ENCODE measurements at regions not wholly inside any gene's neighbourhood (a gene's known extent, or its start where the extent isn't known, plus 50 kb on each side); places are given as distances from the start of the nearest gene placed in this dataset.

- intact Hi-C loops (cut with micrococcal nuclease): no loop called here
- Histone ChIP-seq H3K27me3 (ENCODE audit: insufficient read depth, low read length) (no peaks in the 10 kb centered on the region), H3K79me2 (ENCODE audit: insufficient read depth, low read length) (no peaks in the 10 kb centered on the region), H3K9me3 (ENCODE audit: control insufficient read depth in 1 of 2, insufficient read depth in 1 of 2, low read depth in 1 of 2, low read length in 2 of 2) (no peaks in the 10 kb centered on the region), H4K20me1 (ENCODE audit: insufficient read depth) (no peaks in the 10 kb centered on the region), H3K27ac (ENCODE audit: low read depth, low read length) (no peak overlapping the region), H3K9me2 (ENCODE audit: insufficient read depth) (no peaks in the 10 kb centered on the region), H3K9ac (ENCODE audit: low read length) (no peak overlapping the region), H3K4me3 (replicated peaks in 1 of 2; ENCODE audit: low read depth in 1 of 2, low read length in 2 of 2) (no peak overlapping the region), H3K4me1 (ENCODE audit: control insufficient read depth in 1 of 2, insufficient read depth in 2 of 2, low read length in 2 of 2) (no peaks in the 10 kb centered on the region), H2AFZ (ENCODE audit: low read depth, low read length, poor library complexity, severe bottlenecking) (no peak overlapping the region), H3K36me3 (ENCODE audit: control insufficient read depth in 1 of 2, insufficient read depth in 2 of 2, low read length in 2 of 2) (no peaks in the 10 kb centered on the region), H3K4me2 (ENCODE audit: low read length) (no peak overlapping the region)
- CTCF ChIA-PET: no interaction called here
- DNase-seq (ENCODE audit: low read depth, low spot score) (no peak), ATAC-seq (no peak)
- POLR2A ChIA-PET: no interaction called here
- RAD21 ChIA-PET (ENCODE audit: low non-redundant PET in 1 of 2, low total read pairs in 2 of 2, uncharacterized antibody in 2 of 2, unreplicated experiment in 2 of 2): no interaction called here
- no TSS peak for BruUV-seq (replicated peaks)
- TF ChIP-seq CEBPB (IDR thresholded peaks at IDR 0.05; ENCODE audit: low read depth) (no peak), JUND (IDR thresholded peaks at IDR 0.05) (no peak), RAD21 (IDR thresholded peaks at IDR 0.05; ENCODE audit: low read depth) (no peak), FOSL1 (IDR thresholded peaks at IDR 0.05; ENCODE audit: low read depth) (no peak), CTCF (IDR thresholded peaks at IDR 0.05 in 2 of 3, conservative IDR thresholded peaks at IDR 0.05 in 1 of 3; ENCODE audit: borderline replicate concordance in 1 of 3, insufficient read depth in 1 of 3, low read depth in 2 of 3, low read length in 2 of 3) (no peak), REST (IDR thresholded peaks at IDR 0.05; ENCODE audit: low read depth) (no peak), POLR2A (IDR thresholded peaks at IDR 0.05; ENCODE audit: borderline replicate concordance, extremely low read depth, insufficient read depth, insufficient read length) (no peak), ZFX (IDR thresholded peaks at IDR 0.05) (no peak)
Measured at GRCh38 chr11:106409222-106409621, 331.8 kb downstream of the AASDHPPT start.
